OCI-LY7 (cell line): ENCODE measurements at regions not wholly inside any gene's neighbourhood (a gene's known extent, or its start where the extent isn't known, plus 50 kb on each side); places are given as distances from the start of the nearest gene placed in this dataset.

Experiments used
- EZH2phosphoT487 ChIP-seq: fragments of 200-600 bp; sonication (generic); IDR thresholded peaks from 2 replicates; pipeline ENCODE4 v1.6.1; 2018; ENCODE audit warnings: low read depth, borderline replicate concordance, mild to moderate bottlenecking, mixed run types, antibody characterized with exemption, low read length, moderate library complexity, mixed read lengths
- TF ChIP-seq, protein P1 (sequence below): fragments of 200-600 bp; sonication (generic); conservative IDR thresholded peaks from 2 replicates; pipeline ENCODE4 v1.5.1; 2014; ENCODE audit warnings: mild to moderate bottlenecking, antibody characterized with exemption, low read length, moderate library complexity, mixed read lengths

DNA sequence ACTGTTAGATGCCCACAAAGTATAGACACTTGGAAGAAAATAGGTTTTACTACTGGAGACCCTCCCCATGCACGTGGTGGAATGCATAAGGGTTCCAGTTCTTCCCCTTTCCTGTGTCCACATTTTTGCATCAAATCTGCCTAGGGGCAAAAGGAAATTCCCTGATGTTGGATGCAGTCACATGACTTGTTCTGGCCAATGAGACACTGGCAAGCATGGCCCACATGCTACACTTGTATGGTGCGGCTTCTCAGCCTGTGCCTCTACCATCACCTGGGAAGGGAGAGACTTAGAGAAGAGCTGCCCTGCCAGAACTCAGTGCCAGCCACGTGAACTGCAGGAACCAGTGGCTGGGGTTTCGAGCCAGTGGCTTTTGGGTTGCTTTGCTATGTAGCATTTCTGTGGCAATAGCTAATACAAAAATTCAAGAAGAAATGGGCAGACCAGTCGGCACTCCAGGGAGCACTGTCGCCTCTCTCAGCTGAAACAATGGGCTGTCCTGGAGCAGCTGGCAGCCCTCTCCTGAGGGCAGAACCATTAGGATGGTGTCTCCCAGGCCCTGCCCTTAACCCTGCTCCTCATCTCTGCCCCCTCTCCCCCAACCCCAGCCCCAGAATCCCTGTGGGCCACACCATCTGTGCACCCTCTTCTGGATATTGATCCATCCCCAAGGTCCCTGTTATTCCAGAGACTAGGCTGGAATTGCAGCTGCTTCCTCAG, 634.0 kb downstream of the UQCRFS1 start:
- TF ChIP-seq, protein P1, sequence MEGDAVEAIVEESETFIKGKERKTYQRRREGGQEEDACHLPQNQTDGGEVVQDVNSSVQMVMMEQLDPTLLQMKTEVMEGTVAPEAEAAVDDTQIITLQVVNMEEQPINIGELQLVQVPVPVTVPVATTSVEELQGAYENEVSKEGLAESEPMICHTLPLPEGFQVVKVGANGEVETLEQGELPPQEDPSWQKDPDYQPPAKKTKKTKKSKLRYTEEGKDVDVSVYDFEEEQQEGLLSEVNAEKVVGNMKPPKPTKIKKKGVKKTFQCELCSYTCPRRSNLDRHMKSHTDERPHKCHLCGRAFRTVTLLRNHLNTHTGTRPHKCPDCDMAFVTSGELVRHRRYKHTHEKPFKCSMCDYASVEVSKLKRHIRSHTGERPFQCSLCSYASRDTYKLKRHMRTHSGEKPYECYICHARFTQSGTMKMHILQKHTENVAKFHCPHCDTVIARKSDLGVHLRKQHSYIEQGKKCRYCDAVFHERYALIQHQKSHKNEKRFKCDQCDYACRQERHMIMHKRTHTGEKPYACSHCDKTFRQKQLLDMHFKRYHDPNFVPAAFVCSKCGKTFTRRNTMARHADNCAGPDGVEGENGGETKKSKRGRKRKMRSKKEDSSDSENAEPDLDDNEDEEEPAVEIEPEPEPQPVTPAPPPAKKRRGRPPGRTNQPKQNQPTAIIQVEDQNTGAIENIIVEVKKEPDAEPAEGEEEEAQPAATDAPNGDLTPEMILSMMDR: no peak
- TF ChIP-seq EZH2phosphoT487: no peak
